ENCODE measurements at regions not wholly inside any gene's neighbourhood (a gene's known extent, or its start where the extent isn't known, plus 50 kb on each side); places are given as distances from the start of the nearest gene placed in this dataset.

DNA sequence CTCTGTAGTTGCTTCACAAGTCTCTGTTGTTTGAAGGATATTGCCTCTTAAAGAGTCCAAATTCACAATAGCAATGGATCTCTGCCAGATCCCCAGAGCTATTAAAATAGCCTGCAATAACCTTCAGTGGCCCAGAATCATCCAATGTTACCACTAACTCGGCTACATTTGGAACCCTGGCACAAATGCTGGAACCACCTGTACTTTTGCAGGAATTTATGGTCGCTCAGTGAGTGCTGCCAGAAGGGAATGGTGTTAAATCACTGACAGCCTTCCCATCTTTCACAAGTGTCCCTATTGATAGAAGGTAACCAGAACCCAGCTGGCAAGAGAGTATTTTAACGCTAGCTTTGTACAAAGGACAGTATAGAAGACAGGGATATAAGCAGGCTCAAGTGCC is 298.8 kb upstream of the PLSCR5 start:
- Histone ChIP-seq H3K4me2 (ENCODE audit: insufficient read depth, low read length, poor library complexity, severe bottlenecking) (no peak overlapping the region), H2BK15ac (ENCODE audit: low read length) (no peak overlapping the region), H2AFZ (ENCODE audit: low read length) (no peak overlapping the region), H2BK120ac (ENCODE audit: low read depth, low read length) (no peak overlapping the region), H4K91ac (ENCODE audit: low read depth, low read length, poor library complexity) (no peak overlapping the region), H3K4me1 (ENCODE audit: control insufficient read depth in 2 of 2, insufficient read depth in 1 of 2, low read depth in 1 of 2, low read length in 2 of 2) (no peaks in the 10 kb centered on the region), H2BK12ac (ENCODE audit: low read length) (no peak overlapping the region), H3K4me3 (ENCODE audit: low read length in 2 of 2) (no peak overlapping the region), H3K9ac (ENCODE audit: low read depth, low read length, poor library complexity) (no peak overlapping the region), H3K79me1 (ENCODE audit: low read depth, low read length) (no peaks in the 10 kb centered on the region), H3K4ac (ENCODE audit: low read length) (no peak overlapping the region), H3K18ac (ENCODE audit: low read length) (no peak overlapping the region), H3K9me3 (replicated peaks in 1 of 2; ENCODE audit: control insufficient read depth in 2 of 2, insufficient read depth in 1 of 2, low read depth in 1 of 2, low read length in 2 of 2) (no peaks in the 10 kb centered on the region), H2AK5ac (ENCODE audit: low read depth, low read length) (no peak overlapping the region), H2BK5ac (ENCODE audit: low read length) (no peak overlapping the region), H3K27me3 (ENCODE audit: control insufficient read depth in 3 of 3, insufficient read depth in 3 of 3, low read depth in 1 of 3, low read length in 3 of 3) (no peaks in the 10 kb centered on the region), H3K23ac (ENCODE audit: low read depth, low read length, poor library complexity) (no peak overlapping the region), H4K8ac (ENCODE audit: low read depth, low read length) (no peak overlapping the region), H3K14ac (ENCODE audit: low read length) (no peak overlapping the region), H3K27ac (replicated peaks; ENCODE audit: low read length) (no peak overlapping the region), H3K36me3 (replicated peaks in 1 of 2; ENCODE audit: control insufficient read depth in 2 of 2, insufficient read depth in 2 of 2, low read length in 2 of 2) (no peaks in the 10 kb centered on the region)
- no CpG with 5 or more reads among the region's 3 CpGs for WGBS, 2 donors (ENCODE audit: extremely low coverage in 2 of 2, insufficient read length in 2 of 2, insufficient replicate concordance in 1 of 2)
- no peak for DNase-seq (ENCODE audit: low spot score)

DNA sequence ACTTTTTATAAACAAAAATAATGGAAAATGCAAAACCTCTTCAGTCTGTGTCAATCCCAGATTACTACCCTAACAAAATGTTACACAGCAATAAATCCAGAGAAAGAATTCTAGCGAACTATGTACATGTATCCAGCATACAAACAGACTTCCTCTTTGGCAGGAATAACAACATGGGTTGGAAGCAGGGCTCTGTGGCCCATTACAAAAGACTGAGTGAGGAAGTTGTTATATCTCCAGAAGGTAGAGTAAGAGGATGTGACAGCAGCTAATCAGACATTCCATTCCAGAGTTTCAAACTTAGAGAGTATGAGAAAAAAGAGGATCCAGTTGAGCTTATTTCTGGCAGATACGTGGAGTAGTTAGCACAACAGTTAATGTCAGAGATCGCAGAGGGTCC is 294.0 kb upstream of the PLSCR5 start:
- Histone ChIP-seq H3K27me3 (ENCODE audit: control insufficient read depth in 3 of 3, insufficient read depth in 3 of 3, low read depth in 1 of 3, low read length in 3 of 3) (no peaks in the 10 kb centered on the region), H3K4me1 (ENCODE audit: control insufficient read depth in 2 of 2, insufficient read depth in 1 of 2, low read depth in 1 of 2, low read length in 2 of 2) (no peaks in the 10 kb centered on the region), H3K36me3 (replicated peaks in 1 of 2; ENCODE audit: control insufficient read depth in 2 of 2, insufficient read depth in 2 of 2, low read length in 2 of 2) (no peaks in the 10 kb centered on the region), H3K27ac (replicated peaks; ENCODE audit: low read length) (no peak overlapping the region), H3K23ac (ENCODE audit: low read depth, low read length, poor library complexity) (no peak overlapping the region), H3K9me3 (replicated peaks in 1 of 2; ENCODE audit: control insufficient read depth in 2 of 2, insufficient read depth in 1 of 2, low read depth in 1 of 2, low read length in 2 of 2) (peaks cover 0 to 3% of the 10 kb centered on the region in 2 donors), H3K4me2 (ENCODE audit: insufficient read depth, low read length, poor library complexity, severe bottlenecking) (no peak overlapping the region), H2BK12ac (ENCODE audit: low read length) (no peak overlapping the region), H2BK15ac (ENCODE audit: low read length) (no peak overlapping the region), H3K14ac (ENCODE audit: low read length) (no peak overlapping the region), H3K4ac (ENCODE audit: low read length) (no peak overlapping the region), H4K8ac (ENCODE audit: low read depth, low read length) (no peak overlapping the region), H3K9ac (ENCODE audit: low read depth, low read length, poor library complexity) (no peak overlapping the region), H2AK5ac (ENCODE audit: low read depth, low read length) (no peak overlapping the region), H3K4me3 (ENCODE audit: low read length in 2 of 2) (no peak overlapping the region), H2BK5ac (ENCODE audit: low read length) (no peak overlapping the region), H3K79me1 (ENCODE audit: low read depth, low read length) (no peaks in the 10 kb centered on the region), H4K91ac (ENCODE audit: low read depth, low read length, poor library complexity) (no peak overlapping the region), H2BK120ac (ENCODE audit: low read depth, low read length) (no peak overlapping the region), H2AFZ (ENCODE audit: low read length) (peak overlapping the region; percentile 62), H3K18ac (ENCODE audit: low read length) (no peak overlapping the region)
- no CpG with 5 or more reads among the region's 3 CpGs for WGBS, 2 donors (ENCODE audit: extremely low coverage in 2 of 2, insufficient read length in 2 of 2, insufficient replicate concordance in 1 of 2)
- no peak for DNase-seq (ENCODE audit: low spot score)

DNA sequence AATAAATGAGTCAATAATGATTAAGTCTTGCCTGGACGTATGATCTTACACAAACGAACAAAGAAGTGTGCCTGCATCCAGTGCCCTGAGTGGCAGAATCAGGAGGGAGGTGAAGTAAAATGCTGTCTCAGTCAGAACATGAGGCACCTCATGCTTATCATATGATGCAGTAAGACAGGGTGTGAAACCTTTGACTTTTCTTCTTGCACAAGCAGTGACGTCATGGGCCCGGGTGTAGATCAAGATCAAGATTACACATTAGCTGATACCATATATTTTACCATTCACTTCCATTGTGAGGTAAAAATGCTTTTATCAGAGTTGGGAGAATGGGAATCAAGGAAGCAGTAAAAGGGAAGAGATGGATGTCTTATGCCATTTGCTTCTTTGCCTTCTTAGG is 291.6 kb upstream of the PLSCR5 start:
- H3K4me3 ChIP-seq (ENCODE audit: low read length in 2 of 2), result no peak overlapping the region
- H4K91ac ChIP-seq (ENCODE audit: low read depth, low read length, poor library complexity), result no peak overlapping the region
- no peak overlapping the region for H2AFZ ChIP-seq (ENCODE audit: low read length)
- no peak overlapping the region for H4K8ac ChIP-seq (ENCODE audit: low read depth, low read length)
- no peak overlapping the region for H2BK120ac ChIP-seq (ENCODE audit: low read depth, low read length)
- no peaks in the 10 kb centered on the region for H3K4me1 ChIP-seq (ENCODE audit: control insufficient read depth in 2 of 2, insufficient read depth in 1 of 2, low read depth in 1 of 2, low read length in 2 of 2)
- no peak overlapping the region for H3K27ac ChIP-seq (replicated peaks; ENCODE audit: low read length)
- no peak overlapping the region for H3K4me2 ChIP-seq (ENCODE audit: insufficient read depth, low read length, poor library complexity, severe bottlenecking)
- no peak overlapping the region for H3K4ac ChIP-seq (ENCODE audit: low read length)
- H3K18ac ChIP-seq (ENCODE audit: low read length), result no peak overlapping the region
- H2BK12ac ChIP-seq (ENCODE audit: low read length), result no peak overlapping the region
- H3K27me3 ChIP-seq (ENCODE audit: control insufficient read depth in 3 of 3, insufficient read depth in 3 of 3, low read depth in 1 of 3, low read length in 3 of 3), result no peaks in the 10 kb centered on the region
- no peak overlapping the region for H2BK5ac ChIP-seq (ENCODE audit: low read length)
- H3K9ac ChIP-seq (ENCODE audit: low read depth, low read length, poor library complexity), result no peak overlapping the region
- no peak for DNase-seq (ENCODE audit: low spot score)
- H2BK15ac ChIP-seq (ENCODE audit: low read length), result no peak overlapping the region
- H3K14ac ChIP-seq (ENCODE audit: low read length), result no peak overlapping the region
- no CpG with 5 or more reads among the region's 4 CpGs for WGBS, 2 donors (ENCODE audit: extremely low coverage in 2 of 2, insufficient read length in 2 of 2, insufficient replicate concordance in 1 of 2)
- H3K23ac ChIP-seq (ENCODE audit: low read depth, low read length, poor library complexity), result no peak overlapping the region
- H3K79me1 ChIP-seq (ENCODE audit: low read depth, low read length), result no peaks in the 10 kb centered on the region
- no peaks in the 10 kb centered on the region for H3K36me3 ChIP-seq (replicated peaks in 1 of 2; ENCODE audit: control insufficient read depth in 2 of 2, insufficient read depth in 2 of 2, low read length in 2 of 2)
- peaks cover 0 to 3% of the 10 kb centered on the region in 2 donors for H3K9me3 ChIP-seq (replicated peaks in 1 of 2; ENCODE audit: control insufficient read depth in 2 of 2, insufficient read depth in 1 of 2, low read depth in 1 of 2, low read length in 2 of 2)
- no peak overlapping the region for H2AK5ac ChIP-seq (ENCODE audit: low read depth, low read length)

DNA sequence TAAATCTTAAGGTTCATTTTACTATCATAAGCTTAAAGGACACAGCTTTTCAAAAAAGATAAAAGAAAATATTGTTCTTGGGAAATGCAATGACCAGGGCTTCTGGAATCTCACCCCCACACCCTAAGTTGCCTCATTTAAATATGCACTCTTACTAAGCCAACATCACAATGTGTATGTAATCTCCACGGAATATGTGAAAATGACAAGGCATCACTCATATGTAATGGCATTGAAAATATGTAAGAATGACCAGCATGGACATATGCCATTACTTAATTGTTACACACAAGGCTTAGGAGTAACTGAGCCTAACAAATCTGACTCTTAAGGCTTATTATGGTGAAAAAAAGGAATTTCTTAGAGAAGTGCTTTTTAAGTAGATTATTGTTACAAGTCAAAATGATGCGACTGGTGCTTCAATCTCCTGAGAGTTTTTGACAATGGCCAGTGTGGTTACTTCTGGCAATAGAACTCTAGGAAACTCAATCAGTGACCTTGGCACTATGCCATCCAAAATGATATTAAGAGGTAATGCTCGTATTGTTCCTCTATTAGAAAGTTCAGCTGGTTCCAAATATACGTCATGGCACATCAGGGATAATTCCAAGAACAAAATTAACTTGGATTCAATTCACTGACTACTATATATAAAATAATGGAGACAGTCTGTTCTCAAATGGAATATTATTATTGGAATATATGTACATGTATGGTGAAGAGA is 290.0 kb upstream of the PLSCR5 start:
- no peak overlapping the region for H3K18ac ChIP-seq (ENCODE audit: low read length)
- H2AFZ ChIP-seq (ENCODE audit: low read length), result no peak overlapping the region
- no peak overlapping the region for H2BK15ac ChIP-seq (ENCODE audit: low read length)
- no peak overlapping the region for H2BK5ac ChIP-seq (ENCODE audit: low read length)
- H3K9me3 ChIP-seq (replicated peaks in 1 of 2; ENCODE audit: control insufficient read depth in 2 of 2, insufficient read depth in 1 of 2, low read depth in 1 of 2, low read length in 2 of 2), result peaks cover 0 to 3% of the 10 kb centered on the region in 2 donors
- no peak overlapping the region for H3K9ac ChIP-seq (ENCODE audit: low read depth, low read length, poor library complexity)
- H3K14ac ChIP-seq (ENCODE audit: low read length), result no peak overlapping the region
- no peaks in the 10 kb centered on the region for H3K36me3 ChIP-seq (replicated peaks in 1 of 2; ENCODE audit: control insufficient read depth in 2 of 2, insufficient read depth in 2 of 2, low read length in 2 of 2)
- H3K27ac ChIP-seq (replicated peaks; ENCODE audit: low read length), result no peak overlapping the region
- H2BK12ac ChIP-seq (ENCODE audit: low read length), result no peak overlapping the region
- no peaks in the 10 kb centered on the region for H3K79me1 ChIP-seq (ENCODE audit: low read depth, low read length)
- no peak overlapping the region for H2BK120ac ChIP-seq (ENCODE audit: low read depth, low read length)
- H3K4me3 ChIP-seq (ENCODE audit: low read length in 2 of 2), result no peak overlapping the region
- no peak overlapping the region for H3K4me2 ChIP-seq (ENCODE audit: insufficient read depth, low read length, poor library complexity, severe bottlenecking)
- no peaks in the 10 kb centered on the region for H3K4me1 ChIP-seq (ENCODE audit: control insufficient read depth in 2 of 2, insufficient read depth in 1 of 2, low read depth in 1 of 2, low read length in 2 of 2)
- DNase-seq (ENCODE audit: low spot score), result no peak
- no peak overlapping the region for H4K91ac ChIP-seq (ENCODE audit: low read depth, low read length, poor library complexity)
- no peak overlapping the region for H4K8ac ChIP-seq (ENCODE audit: low read depth, low read length)
- no CpG with 5 or more reads among the region's 4 CpGs for WGBS, 2 donors (ENCODE audit: extremely low coverage in 2 of 2, insufficient read length in 2 of 2, insufficient replicate concordance in 1 of 2)
- no peaks in the 10 kb centered on the region for H3K27me3 ChIP-seq (ENCODE audit: control insufficient read depth in 3 of 3, insufficient read depth in 3 of 3, low read depth in 1 of 3, low read length in 3 of 3)
- no peak overlapping the region for H3K23ac ChIP-seq (ENCODE audit: low read depth, low read length, poor library complexity)
- no peak overlapping the region for H2AK5ac ChIP-seq (ENCODE audit: low read depth, low read length)
- H3K4ac ChIP-seq (ENCODE audit: low read length), result no peak overlapping the region
